D721Med (cell line): ENCODE measurements at regions not wholly inside any gene's neighbourhood (a gene's known extent, or its start where the extent isn't known, plus 50 kb on each side); places are given as distances from the start of the nearest gene placed in this dataset.
"Not testable (repeated sequence)": the region's sequence is repeated elsewhere in the genome, so short reads cannot be mapped to it uniquely, and the experiment has no call there.

Experiments
- DNase-seq: peaks from one replicate; pipeline ENCODE4 v3.0.0; 2011; ENCODE audit warnings: low spot score; ENCODE audit not compliant: insufficient read length
- FAIRE-seq: peaks from 2 replicates; lab custom pipeline; 2011; peaks lifted over from hg19 to GRCh38; lab: Jason Lieb, UNC
- CTCF ChIP-seq: IDR thresholded peaks from 2 replicates; pipeline ENCODE4 v1.5.1; 2012; ENCODE audit warnings: mild to moderate bottlenecking, control low read depth; ENCODE audit not compliant: insufficient read depth; ENCODE audit errors: missing control alignments

GRCh38 chr20:50446351-50447101, 63.7 kb upstream of the PTPN1 start:
- DNase-seq, result no peak
- no peak for FAIRE-seq
- no peak for TF ChIP-seq CTCF

- DNase-seq (no peak), FAIRE-seq (no peak)
- TF ChIP-seq CTCF, result no peak
These were observed 62.9 kb upstream of the PTPN1 start for GRCh38 chr20:50447102-50447804.

- TF ChIP-seq CTCF, result no peak
- DNase-seq, result no peak
- FAIRE-seq, result no peak
These were observed 62.4 kb upstream of the PTPN1 start for GRCh38 chr20:50447817-50448216.

GRCh38 chr20:50448625-50449403, 61.4 kb upstream of the PTPN1 start:
- not testable (repeated sequence) for DNase-seq, FAIRE-seq

- TF ChIP-seq CTCF, result no peak
- DNase-seq (no peak), FAIRE-seq (no peak)
These were observed 60.3 kb upstream of the PTPN1 start for GRCh38 chr20:50449738-50450492.

GRCh38 chr20:50450493-50450826, 59.7 kb upstream of the PTPN1 start:
- TF ChIP-seq CTCF, result no peak
- FAIRE-seq, result no peak
- no peak for DNase-seq
